ENCODE measurements at regions not wholly inside any gene's neighbourhood (a gene's known extent, or its start where the extent isn't known, plus 50 kb on each side); places are given as distances from the start of the nearest gene placed in this dataset.

DNA sequence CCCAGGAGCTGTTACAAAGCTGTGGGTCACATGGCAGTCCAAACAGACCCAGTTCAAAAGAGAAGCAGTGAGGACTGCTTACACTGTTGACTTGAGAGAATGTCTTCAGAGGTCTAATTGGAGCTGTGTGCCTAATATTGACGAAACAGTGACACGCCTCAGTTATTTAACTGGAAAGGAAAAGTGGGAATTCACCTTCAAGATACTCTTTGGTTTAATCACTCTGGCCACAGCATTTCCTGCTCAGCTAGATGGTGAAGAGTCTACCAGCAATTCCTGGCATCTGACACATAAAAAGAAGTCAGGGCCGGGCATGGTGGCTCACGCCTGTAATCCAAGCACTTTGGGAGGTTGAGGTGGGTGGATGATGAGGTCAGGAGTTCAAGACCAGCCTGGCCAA, 326.4 kb downstream of the SV2B start:
- Histone ChIP-seq H3K4me3 (replicated peaks in 1 of 3; ENCODE audit: insufficient read depth in 1 of 3, low read depth in 2 of 3, low read length in 3 of 3) (no peak overlapping the region), H3K9ac (ENCODE audit: insufficient read depth, low read depth, low read length) (no peak overlapping the region), H2AFZ (ENCODE audit: low read length) (no peak overlapping the region), H3K27me3 (ENCODE audit: control insufficient read depth in 1 of 2, insufficient read depth in 2 of 2, low read length in 2 of 2) (no peaks in the 10 kb centered on the region), H3K36me3 (replicated peaks in 1 of 2; ENCODE audit: control insufficient read depth in 1 of 2, insufficient read depth in 2 of 2, low read length in 2 of 2) (no peaks in the 10 kb centered on the region), H3K4me1 (ENCODE audit: insufficient read depth, low read length) (no peaks in the 10 kb centered on the region), H3K27ac (ENCODE audit: extremely low read length, insufficient read depth, low read length) (no peak overlapping the region), H3K9me3 (ENCODE audit: low read length) (no peaks in the 10 kb centered on the region), H3K4me2 (ENCODE audit: low read depth, low read length) (no peak overlapping the region), H4K20me1 (ENCODE audit: insufficient read depth, low read length) (no peaks in the 10 kb centered on the region), H3K79me2 (ENCODE audit: insufficient read depth, low read length) (no peaks in the 10 kb centered on the region)
- in situ Hi-C loops (cut with HindIII; ENCODE audit: extremely low pct_ligation_motif_present, low pct_unique_long_range_greater_than_20kb) (no loop called here), intact Hi-C loops (cut with micrococcal nuclease; ENCODE audit: unreplicated experiment) (no loop called here)
- no TSS peak for BruUV-seq (replicated peaks)
- ATAC-seq (no peak), FAIRE-seq (no peak), DNase-seq (ENCODE audit: low spot score) (no peak)
- WGBS (ENCODE audit: low lambda C conversion rate) = 3% methylated on average over 4 of the region's 4 CpGs
- TF ChIP-seq CREM (IDR thresholded peaks at IDR 0.05) (no peak), CREM (CRISPR knock-in tag; IDR thresholded peaks at IDR 0.05) (no peak), RORA (CRISPR knock-in tag; IDR thresholded peaks at IDR 0.05) (no peak), SOX5 (CRISPR knock-in tag; IDR thresholded peaks at IDR 0.05; ENCODE audit: borderline replicate concordance) (no peak), HMGA1 (CRISPR knock-in tag; conservative IDR thresholded peaks at IDR 0.05) (no peak), GATAD1 (CRISPR knock-in tag; IDR thresholded peaks at IDR 0.05) (no peak), ZEB1 (IDR thresholded peaks at IDR 0.05; ENCODE audit: insufficient replicate concordance, low read depth) (no peak), JUND (CRISPR knock-in tag; IDR thresholded peaks at IDR 0.05) (no peak), MYC (CRISPR knock-in tag; IDR thresholded peaks at IDR 0.05; ENCODE audit: borderline replicate concordance) (no peak), TSC22D2 (CRISPR knock-in tag; IDR thresholded peaks at IDR 0.05; ENCODE audit: borderline replicate concordance) (no peak), ZNF543 (CRISPR knock-in tag; IDR thresholded peaks at IDR 0.05) (no peak), MAFK (conservative IDR thresholded peaks at IDR 0.05 in 1 of 2, IDR thresholded peaks at IDR 0.05 in 1 of 2; ENCODE audit: low read length in 2 of 2) (no peak), ZNF383 (CRISPR knock-in tag; IDR thresholded peaks at IDR 0.05; ENCODE audit: borderline replicate concordance) (no peak), FOXK2 (IDR thresholded peaks at IDR 0.05) (no peak)
- TF ChIP-seq, protein P1, sequence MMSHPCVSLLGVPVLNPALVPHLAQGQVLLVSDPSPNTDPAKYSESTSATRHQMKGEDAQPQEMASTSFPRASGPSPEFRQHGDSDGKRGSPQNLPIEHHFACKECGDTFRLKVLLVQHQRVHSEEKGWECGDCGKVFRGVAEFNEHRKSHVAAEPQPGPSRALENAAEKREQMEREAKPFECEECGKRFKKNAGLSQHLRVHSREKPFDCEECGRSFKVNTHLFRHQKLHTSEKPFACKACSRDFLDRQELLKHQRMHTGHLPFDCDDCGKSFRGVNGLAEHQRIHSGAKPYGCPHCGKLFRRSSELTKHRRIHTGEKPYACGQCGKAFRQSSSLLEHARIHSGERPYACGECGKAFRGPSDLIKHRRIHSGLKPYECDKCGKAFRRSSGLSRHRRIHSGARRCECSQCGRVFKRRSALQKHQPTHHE (CRISPR knock-in tag; IDR thresholded peaks at IDR 0.05; ENCODE audit: borderline replicate concordance) = no peak
- TF ChIP-seq, protein P2, sequence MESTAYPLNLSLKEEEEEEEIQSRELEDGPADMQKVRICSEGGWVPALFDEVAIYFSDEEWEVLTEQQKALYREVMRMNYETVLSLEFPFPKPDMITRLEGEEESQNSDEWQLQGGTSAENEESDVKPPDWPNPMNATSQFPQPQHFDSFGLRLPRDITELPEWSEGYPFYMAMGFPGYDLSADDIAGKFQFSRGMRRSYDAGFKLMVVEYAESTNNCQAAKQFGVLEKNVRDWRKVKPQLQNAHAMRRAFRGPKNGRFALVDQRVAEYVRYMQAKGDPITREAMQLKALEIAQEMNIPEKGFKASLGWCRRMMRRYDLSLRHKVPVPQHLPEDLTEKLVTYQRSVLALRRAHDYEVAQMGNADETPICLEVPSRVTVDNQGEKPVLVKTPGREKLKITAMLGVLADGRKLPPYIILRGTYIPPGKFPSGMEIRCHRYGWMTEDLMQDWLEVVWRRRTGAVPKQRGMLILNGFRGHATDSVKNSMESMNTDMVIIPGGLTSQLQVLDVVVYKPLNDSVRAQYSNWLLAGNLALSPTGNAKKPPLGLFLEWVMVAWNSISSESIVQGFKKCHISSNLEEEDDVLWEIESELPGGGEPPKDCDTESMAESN (CRISPR knock-in tag; conservative IDR thresholded peaks at IDR 0.05) = no peak
- CTCF ChIA-PET (ENCODE audit: low intra/inter-chr PET ratio, low total read pairs) = no interaction called here
- POLR2A ChIA-PET = no interaction called here

All from HepG2 (cell line).